ENCODE measurements at regions not wholly inside any gene's neighbourhood (a gene's known extent, or its start where the extent isn't known, plus 50 kb on each side); places are given as distances from the start of the nearest gene placed in this dataset.

DNA sequence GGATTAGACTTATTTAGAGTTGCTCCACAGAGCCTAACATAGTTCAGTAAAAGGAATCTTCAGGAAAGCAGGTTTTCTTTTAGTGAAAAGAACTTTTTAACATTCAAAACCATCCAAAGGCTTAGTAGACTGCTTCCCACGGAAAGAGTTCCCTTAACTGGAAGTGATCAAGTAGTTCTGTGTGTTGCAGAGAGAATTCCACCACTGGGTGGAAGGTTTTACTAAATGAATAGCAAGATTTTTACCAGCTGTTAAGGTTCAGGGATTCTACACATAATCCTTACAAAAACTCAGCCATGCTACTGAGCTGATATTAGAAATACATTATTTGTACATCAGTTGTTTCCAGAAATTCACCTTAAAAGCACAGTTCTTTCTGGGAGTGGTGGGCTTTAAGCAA lies 119.7 kb downstream of the GDAP2 start:
- no peak for TF ChIP-seq POLR2A (IDR thresholded peaks at IDR 0.05)
- TF ChIP-seq, protein P1, sequence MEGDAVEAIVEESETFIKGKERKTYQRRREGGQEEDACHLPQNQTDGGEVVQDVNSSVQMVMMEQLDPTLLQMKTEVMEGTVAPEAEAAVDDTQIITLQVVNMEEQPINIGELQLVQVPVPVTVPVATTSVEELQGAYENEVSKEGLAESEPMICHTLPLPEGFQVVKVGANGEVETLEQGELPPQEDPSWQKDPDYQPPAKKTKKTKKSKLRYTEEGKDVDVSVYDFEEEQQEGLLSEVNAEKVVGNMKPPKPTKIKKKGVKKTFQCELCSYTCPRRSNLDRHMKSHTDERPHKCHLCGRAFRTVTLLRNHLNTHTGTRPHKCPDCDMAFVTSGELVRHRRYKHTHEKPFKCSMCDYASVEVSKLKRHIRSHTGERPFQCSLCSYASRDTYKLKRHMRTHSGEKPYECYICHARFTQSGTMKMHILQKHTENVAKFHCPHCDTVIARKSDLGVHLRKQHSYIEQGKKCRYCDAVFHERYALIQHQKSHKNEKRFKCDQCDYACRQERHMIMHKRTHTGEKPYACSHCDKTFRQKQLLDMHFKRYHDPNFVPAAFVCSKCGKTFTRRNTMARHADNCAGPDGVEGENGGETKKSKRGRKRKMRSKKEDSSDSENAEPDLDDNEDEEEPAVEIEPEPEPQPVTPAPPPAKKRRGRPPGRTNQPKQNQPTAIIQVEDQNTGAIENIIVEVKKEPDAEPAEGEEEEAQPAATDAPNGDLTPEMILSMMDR (IDR thresholded peaks at IDR 0.05): no peak

Data from lower leg skin (tissue), 3 donors.